HG02798 (cell line): ENCODE measurements at regions not wholly inside any gene's neighbourhood (a gene's known extent, or its start where the extent isn't known, plus 50 kb on each side); places are given as distances from the start of the nearest gene placed in this dataset.

Experiments used
- ATAC-seq: cut with Tn5 transposase; IDR thresholded peaks from one replicate; pipeline ENCODE4 v1.9.1; 2021; ENCODE audit warnings: mild to moderate bottlenecking; ENCODE audit not compliant: unreplicated experiment, poor library complexity

DNA sequence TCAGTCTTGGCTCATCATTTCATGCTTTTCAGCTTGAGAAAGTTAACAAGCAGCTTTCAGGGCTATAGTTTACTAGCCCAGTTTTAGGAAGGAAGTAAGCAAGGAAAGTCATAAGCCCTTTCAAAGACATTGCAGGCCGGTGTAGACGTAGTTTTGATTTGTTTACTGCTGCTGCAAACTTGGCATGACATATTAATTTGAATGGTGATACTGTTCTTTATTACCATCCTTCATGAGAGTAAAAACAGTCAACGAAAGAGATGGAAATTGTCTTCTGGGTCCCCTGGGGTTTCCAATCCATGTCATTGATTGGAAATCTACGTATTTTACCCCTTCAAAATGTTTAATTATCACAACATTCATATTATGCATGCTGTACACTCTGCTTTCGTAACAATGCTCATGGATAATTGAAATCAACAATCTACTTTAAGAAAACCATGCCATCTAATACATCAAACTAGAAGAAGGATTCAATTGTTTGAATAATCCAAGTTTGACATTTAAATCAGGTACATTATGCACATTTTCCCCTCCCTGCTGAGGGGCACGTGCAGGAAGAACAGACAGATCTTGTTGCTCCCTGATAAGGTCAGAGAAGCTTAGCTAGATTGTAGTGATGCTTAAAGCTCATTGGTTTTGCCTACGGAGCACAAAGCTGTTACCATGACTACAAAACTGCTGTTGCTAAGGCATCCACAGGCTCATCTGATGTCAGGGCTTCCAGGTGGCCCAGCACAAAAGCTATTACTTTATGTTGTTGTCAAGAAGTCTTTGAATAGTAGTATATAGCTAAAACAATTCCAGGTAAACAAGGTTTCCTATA is 139.9 kb upstream of the PRLR start:
- no peak for ATAC-seq

- no peak for ATAC-seq
Measured at GRCh38 chr5:35367526-35367925, 137.2 kb upstream of the PRLR start.

- no peak for ATAC-seq
Measured at GRCh38 chr5:35365758-35366157, 135.5 kb upstream of the PRLR start.

- ATAC-seq: no peak
Measured at GRCh38 chr5:35364350-35364749, 134.1 kb upstream of the PRLR start.

DNA sequence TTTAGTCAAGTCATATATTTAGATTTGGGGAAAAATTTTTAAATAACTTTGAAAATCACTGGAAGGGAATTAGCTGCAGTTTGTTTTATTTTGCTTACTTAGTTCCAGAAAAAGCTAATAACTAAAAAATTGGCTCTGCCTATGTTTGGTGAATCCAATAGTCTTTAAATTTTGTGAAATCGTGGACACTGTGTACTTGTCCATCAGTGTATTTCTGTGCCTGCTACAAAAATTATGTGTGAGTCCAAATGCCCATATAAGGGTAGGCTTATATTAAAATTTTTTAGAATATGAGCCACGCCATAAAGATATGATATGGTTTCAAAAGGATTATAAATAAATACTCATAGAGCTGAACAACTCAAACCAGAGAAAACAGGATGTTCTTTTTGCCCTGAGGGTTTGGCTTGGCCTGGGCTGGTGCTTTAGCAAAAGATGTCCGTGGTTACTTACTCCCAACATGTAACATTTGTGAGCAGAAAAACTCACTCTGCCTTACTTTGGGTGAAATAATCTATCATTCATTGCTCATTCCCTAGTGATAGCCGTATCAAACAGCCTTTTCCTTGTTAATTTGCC is 133.2 kb upstream of the PRLR start:
- no peak for ATAC-seq

DNA sequence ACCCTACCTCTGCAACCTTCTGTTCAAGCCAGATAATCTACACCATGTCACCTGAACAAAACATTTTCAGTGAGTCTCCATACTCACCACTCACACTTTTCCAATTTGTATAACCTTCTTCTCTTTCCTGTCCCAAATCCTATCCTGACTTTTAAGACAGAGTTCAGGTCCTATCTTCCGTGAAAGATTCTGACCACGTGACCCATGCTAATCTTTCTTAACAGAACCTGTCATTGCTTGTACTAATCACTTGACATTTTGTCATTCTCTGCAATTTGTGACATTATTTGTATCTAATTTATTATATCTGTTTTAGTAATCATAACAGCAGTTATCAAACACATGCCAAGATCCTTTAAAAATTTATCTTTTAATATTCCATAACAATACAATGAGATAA is 132.5 kb upstream of the PRLR start:
- ATAC-seq: no peak

DNA sequence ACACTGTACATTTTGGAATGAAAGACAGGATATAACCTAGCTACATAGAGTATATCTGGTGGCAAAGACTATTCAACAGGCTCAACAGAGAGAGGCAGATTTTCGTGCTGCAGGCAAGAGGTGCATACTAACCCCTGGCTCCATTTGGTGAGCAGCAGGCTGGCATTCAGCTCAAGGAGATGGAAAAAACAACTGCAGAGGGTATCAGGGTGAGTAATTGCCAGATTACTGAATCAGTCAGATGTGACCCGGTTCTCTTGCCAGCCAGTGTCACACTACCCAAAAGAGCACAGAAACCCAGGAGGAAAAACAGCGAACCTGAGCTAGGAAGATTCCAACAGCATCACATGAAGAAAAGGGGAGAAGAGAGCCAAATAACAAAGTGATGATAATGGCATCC is 130.4 kb upstream of the PRLR start:
- no peak for ATAC-seq

DNA sequence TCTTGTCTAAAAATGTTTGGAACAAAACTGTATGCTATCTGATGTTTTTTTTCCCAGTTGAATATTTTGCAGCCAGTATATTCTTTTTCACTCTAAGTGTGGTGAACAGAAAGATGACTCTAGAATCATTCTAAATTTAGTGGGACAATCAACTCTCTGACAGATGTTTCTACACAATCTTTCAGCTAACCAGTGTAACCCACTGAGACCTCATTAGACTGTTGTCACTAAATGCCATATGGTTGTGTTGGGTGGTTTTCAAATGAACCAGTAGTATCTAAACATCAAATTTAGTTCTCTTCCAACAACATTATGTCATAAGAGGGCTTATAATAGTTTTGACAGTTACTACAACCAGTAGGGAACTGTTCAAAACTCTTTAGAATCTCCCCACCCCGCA is 129.6 kb upstream of the PRLR start:
- ATAC-seq: no peak

DNA sequence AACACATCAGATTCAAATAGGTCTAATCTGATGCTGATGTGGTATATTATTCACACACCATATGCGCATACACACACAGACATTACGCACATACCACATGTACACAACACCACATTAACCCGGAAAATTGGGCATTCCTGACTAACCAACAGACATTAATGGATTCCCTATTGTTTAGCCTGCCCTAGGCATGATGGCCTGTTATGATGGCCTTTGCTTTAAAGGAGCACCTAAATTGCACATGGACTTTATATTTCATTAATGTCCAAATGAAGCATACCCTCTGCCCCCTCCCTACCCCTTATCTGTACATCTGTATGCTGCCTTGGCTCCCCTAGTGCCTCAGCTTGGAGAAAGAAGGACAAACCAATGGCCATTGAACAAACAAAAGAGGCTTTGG is 127.7 kb upstream of the PRLR start:
- ATAC-seq: no peak

- ATAC-seq: no peak
Measured at GRCh38 chr5:35356725-35357124, 126.4 kb upstream of the PRLR start.

DNA sequence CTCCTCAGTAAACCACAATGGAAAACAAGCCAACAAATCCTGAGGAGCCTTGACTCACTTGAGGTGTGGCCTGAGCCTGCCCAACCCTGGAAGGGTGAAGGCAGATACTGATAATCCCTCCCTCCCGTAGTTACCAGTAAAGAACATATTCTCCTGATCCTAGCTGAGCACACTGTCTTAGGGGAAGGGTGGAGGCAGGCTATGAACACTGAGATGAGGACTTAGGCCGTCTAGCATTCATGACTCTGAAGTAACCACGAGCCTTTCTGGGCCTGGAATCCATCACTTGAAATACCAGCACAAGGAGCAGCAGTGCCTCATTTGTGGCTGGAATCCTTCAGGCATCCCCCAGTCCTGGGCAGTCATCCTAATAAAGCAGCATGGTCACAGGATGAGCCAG is 124.5 kb upstream of the PRLR start:
- ATAC-seq: no peak

- no peak for ATAC-seq
Measured at GRCh38 chr5:35345222-35345621, 114.9 kb upstream of the PRLR start.

DNA sequence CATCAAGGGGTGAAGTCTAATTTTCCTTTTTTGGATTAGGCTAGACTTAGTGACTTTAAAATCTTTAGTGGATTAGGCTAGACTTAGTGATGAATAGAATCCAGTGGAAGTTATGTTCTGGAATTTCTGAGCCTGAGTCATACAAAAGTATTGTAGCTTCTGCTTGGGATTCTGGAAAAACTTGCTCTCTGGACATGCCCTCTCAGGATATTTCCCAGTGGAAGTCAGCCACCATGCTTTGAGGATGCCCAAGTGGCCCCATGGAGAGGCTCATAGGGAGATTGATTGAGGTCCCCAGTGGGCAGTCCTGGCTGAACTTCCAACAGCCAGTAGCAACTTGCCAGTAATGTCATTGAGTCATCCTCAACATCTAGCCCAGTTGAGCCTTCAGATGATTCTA is 112.4 kb upstream of the PRLR start:
- no peak for ATAC-seq

DNA sequence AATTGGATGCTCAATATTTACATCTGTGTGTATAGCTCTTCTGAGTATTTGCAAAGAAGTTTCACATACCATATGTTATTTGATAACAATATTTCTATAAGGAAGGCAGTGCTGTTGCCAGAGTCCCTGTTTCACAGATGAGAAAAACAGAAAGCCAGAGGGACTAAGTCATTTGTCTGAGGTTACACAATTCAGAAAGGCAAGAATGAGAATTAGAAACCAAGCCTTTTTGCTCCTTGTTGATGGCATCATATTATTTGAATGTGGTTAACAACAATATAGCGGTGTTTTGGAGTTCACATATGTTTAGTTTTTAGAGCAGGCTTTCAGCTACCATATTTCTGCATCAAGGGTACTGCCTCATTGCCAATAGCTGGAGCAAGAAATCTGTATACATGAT is 110.9 kb upstream of the PRLR start:
- no peak for ATAC-seq

DNA sequence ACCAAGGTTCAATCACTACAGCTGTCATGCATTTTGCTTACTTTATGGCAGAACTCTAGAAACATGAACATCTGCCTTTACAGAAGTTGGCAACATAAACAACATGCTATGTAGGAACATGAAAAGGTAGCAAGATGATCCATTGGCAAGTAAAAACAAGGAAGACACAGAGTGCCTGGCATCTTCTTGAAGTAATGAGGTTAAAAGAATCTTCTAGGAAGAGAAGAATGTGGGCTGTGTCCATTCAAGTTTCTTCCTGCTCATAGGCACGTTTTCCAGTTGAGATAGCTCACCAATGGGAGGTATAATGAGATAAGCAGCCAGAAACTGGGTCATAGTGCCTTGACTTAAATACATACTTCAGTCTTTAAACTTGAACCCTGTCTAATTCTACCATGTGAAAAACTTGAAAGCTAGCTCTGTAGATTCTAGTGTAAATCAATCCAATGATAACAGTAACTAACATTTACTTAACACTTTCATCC is 109.4 kb upstream of the PRLR start:
- no peak for ATAC-seq

DNA sequence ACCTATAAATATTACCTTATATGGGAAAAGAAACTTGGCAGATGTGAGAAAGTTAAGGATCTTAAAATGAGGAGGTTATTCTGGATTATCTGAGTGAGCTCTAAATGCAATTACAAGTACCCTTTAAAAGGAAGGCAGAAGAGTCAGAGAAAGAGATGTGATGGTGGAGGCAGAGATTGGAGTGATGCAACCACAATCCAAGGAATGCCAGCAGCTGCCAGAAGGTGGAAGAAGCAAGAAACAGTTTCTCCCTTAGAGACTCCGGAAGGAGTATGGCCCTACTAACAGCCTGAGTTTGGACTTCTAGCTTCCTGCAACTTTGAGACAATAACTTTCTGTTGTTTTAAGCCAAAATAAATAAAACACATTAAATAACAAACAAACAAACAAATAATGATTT is 108.7 kb upstream of the PRLR start:
- ATAC-seq: no peak

DNA sequence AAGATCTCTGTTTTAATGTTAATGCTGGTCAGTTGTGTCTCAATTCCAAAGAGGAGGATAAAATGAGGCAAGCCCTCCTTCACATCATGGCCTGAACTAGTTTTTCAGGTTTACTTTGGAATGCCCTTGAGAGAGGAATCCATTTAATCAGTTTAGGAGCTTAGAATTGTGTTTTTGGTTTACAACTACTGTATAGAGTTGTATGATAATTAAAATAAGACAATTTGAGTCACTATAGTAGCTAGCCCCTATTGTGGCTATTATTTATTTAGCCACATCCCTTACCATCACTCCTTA is 107.8 kb upstream of the PRLR start:
- ATAC-seq: no peak

- no peak for ATAC-seq
Measured at GRCh38 chr5:35337340-35338156, 107.3 kb upstream of the PRLR start.

- no peak for ATAC-seq
Measured at GRCh38 chr5:35336230-35336629, 105.9 kb upstream of the PRLR start.

DNA sequence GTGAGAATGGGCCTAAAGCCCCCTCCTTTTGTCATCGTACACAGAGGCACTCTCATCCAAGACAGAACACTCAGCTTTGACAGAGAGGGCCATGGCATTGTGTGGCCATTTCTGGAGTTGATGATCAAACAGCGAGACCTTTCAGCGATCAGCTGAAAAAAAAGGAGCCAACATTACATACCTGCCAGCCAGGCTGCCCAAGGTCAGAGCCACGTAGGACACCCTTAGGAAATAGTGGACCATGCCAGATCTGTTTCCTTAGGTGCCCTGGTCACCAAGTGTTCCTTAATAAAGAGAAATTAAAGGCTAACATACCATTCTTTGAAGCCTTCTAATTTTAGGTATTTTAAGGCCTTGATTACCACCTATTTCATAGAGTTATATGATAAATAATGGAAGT is 105.5 kb upstream of the PRLR start:
- no peak for ATAC-seq

- ATAC-seq: no peak
Measured at GRCh38 chr5:35333366-35333765, 103.1 kb upstream of the PRLR start.
